ENCODE measurements at regions not wholly inside any gene's neighbourhood (a gene's known extent, or its start where the extent isn't known, plus 50 kb on each side); places are given as distances from the start of the nearest gene placed in this dataset.

DNA sequence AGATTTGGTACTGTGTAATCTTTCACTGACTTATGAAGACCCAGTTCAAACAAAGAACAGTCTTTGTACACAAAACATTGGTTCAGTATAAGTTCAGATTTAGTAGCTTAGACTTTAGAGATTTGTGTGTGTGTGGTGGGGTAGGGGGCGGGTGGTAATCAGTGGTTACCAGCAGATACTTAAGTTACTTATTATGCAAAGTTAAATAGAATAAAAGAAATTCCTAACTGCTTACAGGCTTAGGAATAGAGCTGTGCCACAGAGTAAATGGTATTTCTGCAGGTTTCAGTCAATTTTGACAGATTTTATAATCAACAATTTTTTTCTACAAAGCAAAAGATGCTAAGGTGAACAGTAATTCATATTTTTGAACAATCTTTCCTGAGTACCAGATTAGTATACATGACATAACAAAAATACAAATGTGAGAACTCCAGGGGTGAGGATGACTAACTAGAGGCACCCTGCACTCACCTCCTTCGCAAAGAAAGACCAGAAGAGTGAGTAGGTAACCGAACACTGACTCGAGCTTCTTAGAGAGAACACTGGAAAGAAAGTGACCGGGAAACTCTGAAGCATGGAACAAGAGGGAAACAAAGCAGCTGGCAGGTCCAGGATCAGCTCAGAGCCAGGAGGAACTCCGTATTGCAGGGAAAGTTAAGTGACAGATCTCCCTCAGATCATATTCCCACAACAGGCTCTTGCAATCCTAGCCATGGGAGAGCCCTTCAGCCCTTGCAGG, 560.6 kb downstream of the COL12A1 start:
- H4K20me1 ChIP-seq (replicated peaks; ENCODE audit: control insufficient read depth, insufficient read depth, low read length), result no peaks in the 10 kb centered on the region
- WGBS (ENCODE audit: insufficient coverage, low coverage, missing lambda C conversion rate), result 0% methylated on average over 6 of the region's 6 CpGs
- ATAC-seq, result no peak
- in situ Hi-C loops (cut with MboI) (no loop called here), intact Hi-C loops (cut with micrococcal nuclease) (no loop called here)
- no peak overlapping the region for H3K4me3 ChIP-seq
- no peak overlapping the region for H3K27ac ChIP-seq (ENCODE audit: extremely low read depth, low read depth, low read length)
- ChIA-PET CTCF (ENCODE audit: low intra/inter-chr PET ratio) (no interaction called here), POLR2A (no interaction called here)
- no peak overlapping the region for H2AFZ ChIP-seq (ENCODE audit: low read depth, low read length)
- BruUV-seq (replicated peaks), result no TSS peak
- H3K9me1 ChIP-seq (ENCODE audit: control insufficient read depth, insufficient read depth, low read length), result no peaks in the 10 kb centered on the region
- H3K9me3 ChIP-seq (replicated peaks; ENCODE audit: control insufficient read depth, insufficient read depth, low read depth, low read length), result no peaks in the 10 kb centered on the region
- no peak overlapping the region for H3K9ac ChIP-seq (ENCODE audit: insufficient read depth in 1 of 2, low read depth in 2 of 2, low read length in 2 of 2)
- DNase-seq (ENCODE audit: extremely low read depth in 1 of 4, low spot score in 3 of 4), result no peak
- no peak overlapping the region for H3K4me2 ChIP-seq (ENCODE audit: insufficient read depth, low read length)
- no peak for FAIRE-seq
- no peaks in the 10 kb centered on the region for H3K36me3 ChIP-seq (ENCODE audit: control insufficient read depth, insufficient read depth, low read length)
- no peaks in the 10 kb centered on the region for H3K27me3 ChIP-seq (ENCODE audit: control insufficient read depth in 2 of 2, insufficient read depth in 2 of 2, low read length in 2 of 2)
- no peaks in the 10 kb centered on the region for H3K4me1 ChIP-seq (replicated peaks in 1 of 2; ENCODE audit: control insufficient read depth in 2 of 2, insufficient read depth in 2 of 2, low read length in 2 of 2)
- H3K79me2 ChIP-seq (ENCODE audit: control insufficient read depth, insufficient read depth, low read length), result no peaks in the 10 kb centered on the region
- TF ChIP-seq OTX1 (CRISPR knock-in tag; IDR thresholded peaks at IDR 0.05), result no peak
- no peak for TF ChIP-seq CREBBP (IDR thresholded peaks at IDR 0.05; ENCODE audit: low read depth, low read length)
- no peak for TF ChIP-seq ZNF696 (CRISPR knock-in tag; conservative IDR thresholded peaks at IDR 0.05)
- TF ChIP-seq PREB (CRISPR knock-in tag; IDR thresholded peaks at IDR 0.05), result no peak
- TF ChIP-seq PTRF (tag; IDR thresholded peaks at IDR 0.05), result no peak
- TF ChIP-seq ZNF589 (CRISPR knock-in tag; IDR thresholded peaks at IDR 0.05; ENCODE audit: low read depth), result no peak
- TF ChIP-seq, protein P1, sequence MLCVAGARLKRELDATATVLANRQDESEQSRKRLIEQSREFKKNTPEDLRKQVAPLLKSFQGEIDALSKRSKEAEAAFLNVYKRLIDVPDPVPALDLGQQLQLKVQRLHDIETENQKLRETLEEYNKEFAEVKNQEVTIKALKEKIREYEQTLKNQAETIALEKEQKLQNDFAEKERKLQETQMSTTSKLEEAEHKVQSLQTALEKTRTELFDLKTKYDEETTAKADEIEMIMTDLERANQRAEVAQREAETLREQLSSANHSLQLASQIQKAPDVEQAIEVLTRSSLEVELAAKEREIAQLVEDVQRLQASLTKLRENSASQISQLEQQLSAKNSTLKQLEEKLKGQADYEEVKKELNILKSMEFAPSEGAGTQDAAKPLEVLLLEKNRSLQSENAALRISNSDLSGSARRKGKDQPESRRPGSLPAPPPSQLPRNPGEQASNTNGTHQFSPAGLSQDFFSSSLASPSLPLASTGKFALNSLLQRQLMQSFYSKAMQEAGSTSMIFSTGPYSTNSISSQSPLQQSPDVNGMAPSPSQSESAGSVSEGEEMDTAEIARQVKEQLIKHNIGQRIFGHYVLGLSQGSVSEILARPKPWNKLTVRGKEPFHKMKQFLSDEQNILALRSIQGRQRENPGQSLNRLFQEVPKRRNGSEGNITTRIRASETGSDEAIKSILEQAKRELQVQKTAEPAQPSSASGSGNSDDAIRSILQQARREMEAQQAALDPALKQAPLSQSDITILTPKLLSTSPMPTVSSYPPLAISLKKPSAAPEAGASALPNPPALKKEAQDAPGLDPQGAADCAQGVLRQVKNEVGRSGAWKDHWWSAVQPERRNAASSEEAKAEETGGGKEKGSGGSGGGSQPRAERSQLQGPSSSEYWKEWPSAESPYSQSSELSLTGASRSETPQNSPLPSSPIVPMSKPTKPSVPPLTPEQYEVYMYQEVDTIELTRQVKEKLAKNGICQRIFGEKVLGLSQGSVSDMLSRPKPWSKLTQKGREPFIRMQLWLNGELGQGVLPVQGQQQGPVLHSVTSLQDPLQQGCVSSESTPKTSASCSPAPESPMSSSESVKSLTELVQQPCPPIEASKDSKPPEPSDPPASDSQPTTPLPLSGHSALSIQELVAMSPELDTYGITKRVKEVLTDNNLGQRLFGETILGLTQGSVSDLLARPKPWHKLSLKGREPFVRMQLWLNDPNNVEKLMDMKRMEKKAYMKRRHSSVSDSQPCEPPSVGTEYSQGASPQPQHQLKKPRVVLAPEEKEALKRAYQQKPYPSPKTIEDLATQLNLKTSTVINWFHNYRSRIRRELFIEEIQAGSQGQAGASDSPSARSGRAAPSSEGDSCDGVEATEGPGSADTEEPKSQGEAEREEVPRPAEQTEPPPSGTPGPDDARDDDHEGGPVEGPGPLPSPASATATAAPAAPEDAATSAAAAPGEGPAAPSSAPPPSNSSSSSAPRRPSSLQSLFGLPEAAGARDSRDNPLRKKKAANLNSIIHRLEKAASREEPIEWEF (CRISPR knock-in tag; IDR thresholded peaks at IDR 0.05), result no peak
- TF ChIP-seq BRCA1 (IDR thresholded peaks at IDR 0.05), result no peak
- no peak for TF ChIP-seq BRCA1 (CRISPR knock-in tag; IDR thresholded peaks at IDR 0.05)
- TF ChIP-seq YBX1 (IDR thresholded peaks at IDR 0.05), result no peak
- TF ChIP-seq ZNF717 (CRISPR knock-in tag; IDR thresholded peaks at IDR 0.05), result no peak
- no peak for TF ChIP-seq RBM25 (IDR thresholded peaks at IDR 0.05; ENCODE audit: low read depth, low read length, severe bottlenecking)
- TF ChIP-seq HDAC2 (IDR thresholded peaks at IDR 0.05), result no peak
- TF ChIP-seq MTA3 (IDR thresholded peaks at IDR 0.05; ENCODE audit: borderline replicate concordance), result no peak
- TF ChIP-seq MCM3 (IDR thresholded peaks at IDR 0.05), result no peak

All from K562 (cell line).